Mesodermal cell (in vitro differentiated cells): ENCODE measurements at regions not wholly inside any gene's neighbourhood (a gene's known extent, or its start where the extent isn't known, plus 50 kb on each side); places are given as distances from the start of the nearest gene placed in this dataset.

Source experiments
- H3K27ac ChIP-seq: 2 replicates; pipeline ENCODE4 v1.7.0; 2013; ENCODE audit warnings: mild to moderate bottlenecking, low read depth, low read length, moderate library complexity; ENCODE audit not compliant: severe bottlenecking
- H3K36me3 ChIP-seq: 2 replicates; pipeline ENCODE4 v1.7.1; 2013; ENCODE audit warnings: mild to moderate bottlenecking, low read length, moderate library complexity; ENCODE audit not compliant: control insufficient read depth, insufficient read depth
- H3K4me1 ChIP-seq: one replicate; pipeline ENCODE4 v1.7.1; 2013; ENCODE audit warnings: mild to moderate bottlenecking, low read length; ENCODE audit not compliant: insufficient read depth, control insufficient read depth, poor library complexity, severe bottlenecking
- H3K4me3 ChIP-seq: 2 replicates; pipeline ENCODE4 v1.7.0; 2013; ENCODE audit warnings: low read length, control low read depth, mild to moderate bottlenecking; ENCODE audit not compliant: insufficient read depth, poor library complexity, severe bottlenecking; ENCODE audit errors: extremely low read depth
- H3K9me3 ChIP-seq: 2 replicates; pipeline ENCODE4 v1.7.1; 2013; ENCODE audit warnings: mild to moderate bottlenecking, low read length, moderate library complexity; ENCODE audit not compliant: control insufficient read depth
- WGBS, 2 experiments: methylation state at CpG; one replicate each; pipeline ENCODE4 v1.1.5; 2013; ENCODE audit warnings: missing lambda C conversion rate in 2 of 2; ENCODE audit not compliant: insufficient coverage in 2 of 2; 5-methylcytosine and 5-hydroxymethylcytosine counted together

GRCh38 chr21:24014381-24014780, 1592.9 kb downstream of the MRPL39 start:
- WGBS, 2 experiments, result no CpG with 5 or more reads among the region's 1 CpG
- H3K9me3 ChIP-seq, result no peaks in the 10 kb centered on the region
- no peaks in the 10 kb centered on the region for H3K36me3 ChIP-seq
- no peak overlapping the region for H3K4me3 ChIP-seq
- no peak overlapping the region for H3K27ac ChIP-seq
- H3K4me1 ChIP-seq, result no peaks in the 10 kb centered on the region

DNA sequence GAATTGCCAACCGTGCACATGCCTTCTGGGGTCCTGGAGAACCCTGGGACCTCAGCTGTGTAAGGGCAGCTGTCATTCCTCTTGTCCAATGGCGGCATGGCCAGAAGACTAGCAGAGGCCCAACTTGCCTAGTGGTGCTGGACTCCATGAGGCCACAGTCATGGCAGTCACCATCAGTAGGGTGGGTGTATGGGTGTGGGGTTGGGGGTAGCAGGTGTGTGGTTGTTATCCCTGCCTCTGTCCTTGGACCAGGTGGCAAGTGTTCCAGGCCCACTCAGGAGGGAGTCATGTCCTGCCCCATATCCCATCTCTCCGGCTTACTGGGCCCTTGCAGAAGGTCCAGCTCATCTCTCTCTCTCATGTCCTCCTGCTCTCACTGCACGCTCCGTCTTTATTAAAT, 1596.2 kb downstream of the MRPL39 start:
- H3K4me1 ChIP-seq, result no peaks in the 10 kb centered on the region
- 68 to 83% methylated on average over 2 to 3 of the region's 5 CpGs for WGBS, 2 experiments
- H3K4me3 ChIP-seq, result no peak overlapping the region

DNA sequence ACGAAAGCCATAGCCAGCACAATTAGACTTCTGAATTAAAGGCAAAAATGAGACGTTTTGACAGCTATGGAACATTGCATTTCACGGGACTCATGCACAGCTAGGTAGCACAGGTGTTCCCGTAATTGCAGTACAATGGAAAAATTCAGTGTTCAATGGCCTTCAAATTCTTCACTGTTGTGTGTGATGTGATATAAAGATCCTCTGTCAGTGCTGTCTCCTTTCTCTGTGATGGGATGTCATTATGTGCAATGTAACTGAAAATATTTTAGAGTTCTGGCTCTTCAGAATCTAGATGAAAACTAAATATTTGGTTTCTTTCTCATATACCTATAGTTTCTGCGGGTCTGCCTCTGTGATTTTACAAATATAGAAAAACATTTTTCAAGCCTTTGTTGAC, 1599.7 kb downstream of the MRPL39 start:
- no peaks in the 10 kb centered on the region for H3K4me1 ChIP-seq
- no peak overlapping the region for H3K27ac ChIP-seq
- no peak overlapping the region for H3K4me3 ChIP-seq
- no peaks in the 10 kb centered on the region for H3K9me3 ChIP-seq
- no peaks in the 10 kb centered on the region for H3K36me3 ChIP-seq
- 76 to 88% methylated on average over 3 to 4 of the region's 5 CpGs for WGBS, 2 experiments

More for the DNA sequence above, 1596.2 kb downstream of the MRPL39 start:
- Histone ChIP-seq H3K36me3 (no peaks in the 10 kb centered on the region), H3K9me3 (no peaks in the 10 kb centered on the region), H3K27ac (no peak overlapping the region)

GRCh38 chr21:23986987-23987386, 1620.3 kb downstream of the MRPL39 start:
- no peak overlapping the region for H3K4me3 ChIP-seq

GRCh38 chr21:23986214-23986613, 1621.1 kb downstream of the MRPL39 start:
- Histone ChIP-seq H3K27ac (no peak overlapping the region), H3K4me3 (no peak overlapping the region), H3K9me3 (peaks cover 4% of the 10 kb centered on the region), H3K4me1 (no peaks in the 10 kb centered on the region), H3K36me3 (no peaks in the 10 kb centered on the region)
- no CpG with 5 or more reads among the region's 2 CpGs for WGBS, 2 experiments

More at GRCh38 chr21:23986987-23987386, 1620.3 kb downstream of the MRPL39 start:
- Histone ChIP-seq H3K9me3 (peaks cover 4% of the 10 kb centered on the region), H3K36me3 (no peaks in the 10 kb centered on the region), H3K27ac (no peak overlapping the region), H3K4me1 (no peaks in the 10 kb centered on the region)

- peaks cover 4% of the 10 kb centered on the region for H3K9me3 ChIP-seq
- no peak overlapping the region for H3K4me3 ChIP-seq
- no peaks in the 10 kb centered on the region for H3K4me1 ChIP-seq
- no peaks in the 10 kb centered on the region for H3K36me3 ChIP-seq
- H3K27ac ChIP-seq, result no peak overlapping the region
- WGBS, 2 experiments, result 91 to 100% methylated on average over 1 of the region's 4 CpGs
These were observed 1624.7 kb downstream of the MRPL39 start for GRCh38 chr21:23982546-23982945.

GRCh38 chr21:23977971-23978370, 1629.3 kb downstream of the MRPL39 start:
- H3K4me3 ChIP-seq, result no peak overlapping the region
- no peaks in the 10 kb centered on the region for H3K36me3 ChIP-seq
- H3K4me1 ChIP-seq, result no peaks in the 10 kb centered on the region
- no CpG with 5 or more reads among the region's 2 CpGs for WGBS, 2 experiments
- no peak overlapping the region for H3K27ac ChIP-seq
- no peaks in the 10 kb centered on the region for H3K9me3 ChIP-seq

GRCh38 chr21:23968722-23969647, 1638.3 kb downstream of the MRPL39 start:
- Histone ChIP-seq H3K4me3 (no peak overlapping the region), H3K36me3 (no peaks in the 10 kb centered on the region), H3K4me1 (no peaks in the 10 kb centered on the region), H3K27ac (no peak overlapping the region), H3K9me3 (no peaks in the 10 kb centered on the region)
- 53 to 59% methylated on average over 13 to 14 of the region's 16 CpGs for WGBS, 2 experiments

DNA sequence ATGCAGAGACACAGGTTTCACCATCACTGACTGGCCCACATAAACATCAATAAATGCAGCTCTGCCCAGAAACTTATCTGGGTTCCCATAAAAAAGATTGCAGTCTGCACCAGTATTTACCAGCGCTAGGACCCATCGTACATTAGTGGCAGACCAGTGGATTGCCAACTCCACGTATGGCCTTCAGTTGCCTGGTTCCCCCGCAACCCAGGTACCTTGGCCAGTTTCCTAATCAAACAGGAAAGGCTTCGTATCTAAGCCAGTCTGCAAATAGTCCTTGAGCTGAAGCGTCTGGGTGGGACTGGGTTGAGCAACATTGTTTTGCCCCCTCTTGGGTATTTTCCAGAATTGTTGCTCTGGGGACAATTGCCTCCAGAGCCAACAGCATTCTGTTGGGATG, 1639.3 kb downstream of the MRPL39 start:
- Histone ChIP-seq H3K4me1 (no peaks in the 10 kb centered on the region), H3K4me3 (no peak overlapping the region), H3K27ac (no peak overlapping the region), H3K9me3 (no peaks in the 10 kb centered on the region), H3K36me3 (no peaks in the 10 kb centered on the region)
- 82 to 91% methylated on average over 6 of the region's 6 CpGs for WGBS, 2 experiments

DNA sequence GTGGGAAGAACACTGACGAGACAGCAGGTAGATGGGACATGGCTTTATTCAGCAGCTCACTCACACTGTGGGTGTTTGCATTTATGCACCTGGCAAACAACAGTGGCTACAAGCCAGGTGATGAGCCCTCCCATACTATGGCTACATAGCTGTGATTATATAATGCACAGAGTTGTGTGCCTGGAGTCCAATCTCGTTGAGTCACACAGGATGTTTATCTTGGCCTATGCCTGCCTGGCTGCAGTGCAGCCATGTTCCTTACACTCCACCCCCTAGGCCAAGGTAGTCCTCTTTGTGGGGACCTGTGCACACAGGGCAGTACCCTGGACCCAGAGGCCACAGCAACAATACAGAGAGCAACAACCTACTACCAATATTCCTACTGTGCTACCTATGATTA, 1643.8 kb downstream of the MRPL39 start:
- H3K9me3 ChIP-seq, result no peaks in the 10 kb centered on the region
- no peaks in the 10 kb centered on the region for H3K36me3 ChIP-seq
- no peak overlapping the region for H3K4me3 ChIP-seq
- WGBS, 2 experiments, result 93 to 100% methylated on average over 1 to 2 of the region's 2 CpGs
- no peak overlapping the region for H3K27ac ChIP-seq
- H3K4me1 ChIP-seq, result no peaks in the 10 kb centered on the region

GRCh38 chr21:23960769-23961168, 1646.5 kb downstream of the MRPL39 start:
- H3K36me3 ChIP-seq, result no peaks in the 10 kb centered on the region

More at GRCh38 chr21:23960769-23961168, 1646.5 kb downstream of the MRPL39 start:
- no CpG with 5 or more reads among the region's 2 CpGs for WGBS, 2 experiments
- Histone ChIP-seq H3K9me3 (no peaks in the 10 kb centered on the region), H3K4me1 (no peaks in the 10 kb centered on the region), H3K27ac (no peak overlapping the region), H3K4me3 (no peak overlapping the region)
